Activated CD4-positive, alpha-beta T cell treated with anti-CD3 and anti-CD28 coated beads, Interleukin-2, amount 50 U/mL, for 48 hours (primary cell): ENCODE measurements at regions not wholly inside any gene's neighbourhood (a gene's known extent, or its start where the extent isn't known, plus 50 kb on each side); places are given as distances from the start of the nearest gene placed in this dataset.

ENCODE experiments used
- DNase-seq, 2 experiments: peaks; one replicate each; pipeline ENCODE4 v3.0.0-alpha.2; 2020

DNA sequence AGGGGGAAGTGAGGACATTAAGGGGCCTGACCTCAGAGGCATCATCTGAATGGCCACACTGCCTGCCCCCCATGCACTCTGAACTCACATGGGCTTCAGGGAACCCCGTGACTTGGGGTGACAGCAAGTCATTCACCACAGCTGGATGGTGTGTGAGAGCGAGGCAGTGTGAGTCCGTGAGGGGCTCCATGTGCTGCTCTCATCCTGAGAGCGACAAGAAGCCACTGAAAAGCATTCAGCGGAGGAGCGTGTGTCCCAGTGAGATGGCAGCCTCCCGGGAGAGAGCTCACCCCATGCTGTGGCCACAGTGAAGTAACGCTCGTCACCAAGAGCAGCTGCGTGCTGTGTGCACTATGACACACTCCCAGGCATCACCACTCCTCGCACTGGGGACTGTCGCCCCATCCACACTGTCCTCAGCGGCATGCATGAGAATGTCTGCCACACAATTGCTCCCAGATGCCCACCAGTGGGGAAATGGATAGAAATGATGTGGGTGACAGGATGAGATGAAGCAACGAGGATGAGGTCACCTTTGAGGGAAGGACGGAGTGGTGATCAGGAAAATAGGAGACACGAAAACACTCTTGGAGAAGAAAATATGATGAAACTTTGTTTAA lies 213.0 kb upstream of the RAB6C start:
- no peak for DNase-seq

DNA sequence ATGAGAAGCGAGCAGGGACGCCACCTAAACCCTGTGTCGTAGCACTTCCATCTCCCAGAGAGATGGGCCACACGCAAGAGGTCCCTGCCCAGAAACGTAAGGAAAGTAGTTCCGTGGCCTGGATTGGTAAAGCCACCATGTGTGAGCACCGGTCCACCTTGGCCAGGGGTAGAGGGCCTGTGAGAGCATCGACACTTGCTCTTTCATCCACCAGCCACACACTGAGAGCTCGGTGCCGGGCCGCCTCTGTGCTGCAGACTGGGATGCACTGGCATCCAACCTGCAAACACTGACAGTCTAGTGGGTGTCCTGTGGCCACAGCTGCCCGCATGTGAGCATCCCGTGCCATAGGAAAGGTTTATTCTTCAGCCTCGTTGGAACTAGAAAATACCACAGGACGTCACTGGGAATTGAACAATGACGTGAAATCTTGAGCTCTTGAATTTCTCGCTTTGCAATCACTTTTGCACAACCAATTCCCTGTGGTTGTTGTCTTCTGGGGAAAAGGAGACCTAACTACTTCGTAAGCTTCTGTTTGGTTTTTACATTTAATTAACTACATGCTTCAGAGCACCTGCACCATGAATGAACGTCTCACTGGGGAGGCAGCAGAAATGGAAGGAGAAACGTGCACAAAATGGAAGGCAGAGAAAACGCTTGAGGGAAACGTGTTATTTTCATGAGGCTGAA lies 212.0 kb upstream of the RAB6C start:
- DNase-seq, result no peak

DNA sequence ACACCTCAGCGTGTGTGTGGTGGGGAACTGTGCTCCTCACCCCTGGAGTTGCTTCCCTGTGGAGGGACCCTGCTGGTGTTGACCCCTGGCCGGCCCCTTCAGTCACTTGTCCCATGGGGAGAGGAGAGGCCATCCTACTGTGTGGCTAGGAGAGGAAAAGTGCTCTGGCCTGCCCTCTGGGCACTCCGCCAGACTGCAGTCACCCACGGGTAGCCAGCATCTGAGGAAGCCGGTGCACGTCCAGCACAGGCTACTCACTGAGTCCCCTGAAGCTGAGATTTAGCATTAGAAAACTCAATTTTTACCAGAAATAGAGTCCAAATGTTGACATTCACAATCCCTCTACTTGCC lies 211.5 kb upstream of the RAB6C start:
- no peak for DNase-seq

DNA sequence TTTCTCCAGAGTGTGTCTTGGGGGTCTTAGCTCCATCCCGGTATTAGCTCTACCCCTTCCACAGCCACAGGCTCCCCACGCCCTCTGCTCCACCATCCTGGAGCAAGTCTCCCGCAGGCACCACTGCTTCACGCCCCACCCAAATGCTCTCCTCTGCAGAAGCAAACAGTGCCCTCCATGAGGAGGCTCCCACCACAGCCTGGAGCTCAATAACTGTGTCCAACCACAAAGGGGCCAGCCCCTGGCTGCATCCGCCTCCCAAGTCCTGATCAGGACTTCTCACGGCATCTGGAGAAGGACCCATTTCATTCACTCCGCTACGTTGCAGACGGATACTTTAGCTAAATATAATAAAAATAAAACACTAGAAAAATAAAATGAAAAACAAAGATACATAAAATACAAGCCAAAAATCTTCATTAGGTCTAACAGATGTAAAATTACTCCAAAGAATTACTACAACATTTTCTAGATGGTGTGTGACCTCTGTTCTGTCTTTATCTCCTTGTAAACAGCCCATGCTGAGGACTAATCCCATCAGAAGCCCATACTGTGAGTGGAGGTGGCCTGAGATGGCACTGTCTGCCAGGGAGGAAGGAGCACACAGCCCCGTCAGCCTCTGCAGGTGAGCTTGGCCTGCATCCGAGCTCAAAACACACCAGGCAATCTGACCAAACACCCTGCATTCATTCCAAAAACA lies 210.8 kb upstream of the RAB6C start:
- no peak for DNase-seq

DNA sequence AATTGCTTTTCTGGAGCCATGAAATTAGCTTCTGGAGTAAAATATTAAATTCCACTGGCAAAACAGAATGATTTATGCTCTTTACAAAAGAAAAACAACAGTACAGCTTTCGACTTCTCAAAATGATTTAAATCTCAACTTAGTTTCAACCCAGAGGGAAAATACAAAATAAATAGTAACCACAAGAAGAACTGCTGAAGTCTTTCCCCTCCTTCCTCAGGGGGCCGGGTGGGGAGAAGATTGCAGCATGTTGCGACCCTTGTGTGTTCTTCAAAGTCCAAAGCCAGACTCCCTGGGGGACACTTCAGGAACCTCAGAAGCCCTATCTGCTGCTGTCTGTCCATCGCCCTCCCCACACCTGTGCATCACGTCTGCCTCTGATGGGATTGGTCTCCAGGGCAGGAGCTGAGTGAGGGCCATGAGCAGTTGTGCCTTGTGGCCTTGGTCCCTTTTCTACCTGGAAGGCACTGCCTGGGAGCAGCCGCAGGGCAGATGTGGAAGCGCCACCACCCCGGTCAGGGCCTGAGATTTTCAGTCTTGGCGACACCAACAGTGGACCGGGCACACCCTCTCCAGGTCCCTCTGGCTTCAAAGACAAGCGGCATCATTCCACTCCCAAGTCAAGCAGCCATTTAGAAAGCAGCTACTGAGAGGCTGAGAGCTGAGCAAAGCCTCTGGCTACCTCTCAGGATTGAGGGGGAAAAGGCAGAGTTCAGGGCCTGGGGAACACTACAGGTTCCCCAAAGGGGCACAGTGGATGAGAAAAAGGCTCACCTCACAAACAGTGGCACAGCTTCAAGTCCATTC lies 210.1 kb upstream of the RAB6C start:
- no peak for DNase-seq

DNA sequence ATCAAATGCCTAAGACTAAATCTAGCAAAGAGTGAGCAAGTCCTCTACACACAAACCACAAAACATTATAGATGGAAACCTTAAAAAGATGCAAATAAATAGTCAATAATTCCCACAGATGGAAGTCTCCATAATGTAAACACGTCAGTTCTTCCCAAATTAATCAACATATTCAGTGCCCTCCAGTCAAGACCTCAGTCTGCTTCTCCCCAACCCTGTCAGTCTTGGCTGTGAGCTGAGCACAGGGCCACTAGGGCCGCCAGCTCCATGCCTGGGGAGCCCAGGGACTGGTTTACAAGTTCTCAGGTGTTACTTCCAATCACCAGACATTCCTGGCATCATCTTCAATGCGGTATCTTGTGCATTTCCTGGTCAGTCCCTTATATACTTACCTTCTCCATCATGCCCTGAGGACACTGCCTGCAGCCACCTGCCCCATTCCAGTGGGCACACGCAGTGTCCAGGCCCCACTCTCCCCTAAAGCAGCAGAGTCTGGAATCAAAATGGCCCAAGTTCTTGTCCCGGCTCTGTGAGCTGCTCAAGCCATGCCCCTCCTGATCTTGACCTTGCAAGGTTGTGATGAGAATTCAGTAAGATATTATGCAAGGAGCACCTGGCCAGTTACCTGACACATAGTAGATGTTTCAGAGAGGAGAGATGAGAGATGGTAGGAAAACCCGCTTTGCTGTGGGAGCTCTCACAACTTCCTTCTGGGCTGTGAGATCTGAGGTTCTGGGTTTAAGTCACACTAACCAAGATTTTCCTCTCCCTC lies 207.9 kb upstream of the RAB6C start:
- DNase-seq, result no peak

DNA sequence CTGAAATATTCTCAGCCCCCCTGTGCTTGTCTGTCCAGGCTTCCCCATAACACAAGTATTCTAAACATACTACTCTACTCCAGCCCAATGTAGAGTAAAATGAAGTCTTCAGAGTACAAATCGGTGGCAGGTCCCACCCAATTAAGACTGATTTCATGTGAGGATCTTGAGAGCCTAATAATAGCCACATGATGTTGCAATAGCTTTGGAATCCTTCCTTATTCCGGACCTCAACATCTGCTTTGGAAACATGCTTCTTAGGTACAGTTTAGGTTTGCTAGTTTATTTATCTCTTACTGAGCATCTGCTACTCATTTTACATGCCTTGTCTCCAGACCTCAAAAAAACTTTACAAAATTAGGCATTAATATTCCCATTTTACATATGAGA lies 207.3 kb upstream of the RAB6C start:
- no peak for DNase-seq

DNA sequence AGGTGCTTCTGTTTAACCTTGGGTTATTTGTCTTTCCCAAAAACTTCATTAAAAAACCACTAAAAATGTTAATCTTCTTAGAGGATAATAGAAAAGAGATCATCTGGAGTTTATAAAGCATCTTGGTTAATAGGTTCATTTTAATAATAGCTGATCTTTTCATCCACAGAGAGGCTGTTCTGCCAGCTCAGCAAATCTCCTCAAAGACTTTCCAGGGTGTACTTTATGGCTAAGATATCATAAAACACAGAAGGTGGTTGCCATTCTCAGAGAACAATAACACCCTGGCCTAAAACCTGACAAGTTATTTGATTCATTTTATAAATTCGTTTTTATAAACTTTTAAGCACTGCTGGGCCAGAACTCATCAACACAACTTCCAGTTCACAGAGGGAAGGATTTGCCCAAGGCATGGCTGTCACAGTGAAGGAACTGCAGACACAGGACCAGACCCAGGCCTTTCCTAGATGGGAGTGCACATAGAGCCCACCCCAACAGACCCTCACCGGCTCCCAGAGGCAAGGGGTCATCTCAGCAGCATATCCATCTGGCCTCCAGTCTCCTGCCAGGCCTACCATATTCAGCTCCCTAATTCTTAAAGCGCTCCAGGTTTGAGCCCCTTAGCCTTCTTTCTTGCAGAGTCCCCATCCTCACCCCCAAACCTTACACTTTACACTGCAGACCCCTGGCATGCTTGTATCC lies 203.4 kb upstream of the RAB6C start:
- DNase-seq, result no peak

DNA sequence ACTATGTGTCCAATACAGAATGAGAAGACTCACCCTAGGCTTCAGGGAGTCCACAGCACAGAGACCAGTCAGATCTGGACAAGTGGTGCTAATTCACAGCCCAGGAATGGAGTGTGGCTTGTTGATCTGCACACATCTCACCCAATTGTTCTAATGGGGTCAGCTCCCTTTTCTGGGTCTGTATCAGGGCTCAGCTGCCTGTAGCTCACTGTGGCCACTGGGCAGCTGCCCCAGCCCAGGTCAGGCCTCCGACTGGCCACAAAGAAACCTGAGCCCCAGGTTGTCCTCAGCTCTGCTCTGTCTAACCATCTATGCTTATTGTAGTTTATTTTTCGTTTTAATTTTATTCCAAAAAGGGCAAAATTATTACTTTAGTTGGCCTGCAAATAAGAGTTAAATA lies 202.3 kb upstream of the RAB6C start:
- no peak for DNase-seq

DNA sequence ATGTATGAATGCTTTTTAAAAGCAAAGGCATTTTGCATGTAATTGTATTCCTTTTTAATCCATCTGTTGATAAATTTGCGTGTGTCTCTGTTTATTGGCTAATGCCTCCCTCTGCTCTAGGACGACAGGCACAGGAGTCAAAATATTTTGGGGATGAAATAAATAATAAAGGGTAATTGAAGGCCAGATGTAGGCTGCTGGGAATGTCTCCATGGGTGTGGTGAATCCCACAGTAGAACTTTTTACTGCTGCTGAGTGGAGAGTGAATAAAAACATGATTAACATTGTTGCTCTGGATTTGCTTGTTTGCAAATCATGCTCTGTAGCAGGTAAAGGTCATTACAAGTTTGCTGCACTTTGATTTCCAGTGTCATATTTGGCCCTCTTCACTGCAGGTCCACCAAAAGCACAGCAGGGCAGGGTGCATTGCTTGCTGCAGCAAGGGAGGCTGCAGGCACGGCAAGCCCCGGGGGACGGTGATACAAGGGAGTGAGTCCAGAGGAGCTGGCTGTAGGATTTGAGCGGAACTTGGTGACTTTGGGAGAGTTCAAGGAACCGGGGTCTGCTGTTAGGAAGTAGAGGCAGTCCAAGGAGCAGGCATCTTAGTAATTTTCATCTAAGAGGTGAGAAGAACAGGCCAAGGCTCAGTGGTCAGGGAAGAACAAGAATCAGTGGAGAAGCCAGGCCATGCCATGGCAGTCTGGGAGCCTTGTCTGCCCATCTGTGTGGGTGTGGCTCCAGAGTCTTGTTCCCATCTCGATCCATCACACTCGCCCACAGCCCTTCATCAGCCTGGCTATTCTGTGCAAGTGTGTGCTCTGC lies 201.5 kb upstream of the RAB6C start:
- DNase-seq, result no peak

DNA sequence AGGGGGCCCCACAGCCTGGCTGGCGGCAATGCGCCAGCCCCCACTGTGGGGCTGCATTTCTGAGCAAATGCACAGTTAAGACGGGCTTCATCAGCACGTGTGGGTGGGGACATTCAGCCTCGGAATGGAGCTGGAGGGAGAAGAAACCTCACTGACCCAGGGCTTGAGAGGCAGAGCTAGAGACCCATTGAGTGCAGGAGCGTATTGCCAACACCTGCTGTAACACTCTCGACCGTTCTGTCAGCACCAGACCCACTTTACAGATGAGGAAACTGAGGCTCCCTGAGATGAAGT lies 200.9 kb upstream of the RAB6C start:
- DNase-seq, result no peak

DNA sequence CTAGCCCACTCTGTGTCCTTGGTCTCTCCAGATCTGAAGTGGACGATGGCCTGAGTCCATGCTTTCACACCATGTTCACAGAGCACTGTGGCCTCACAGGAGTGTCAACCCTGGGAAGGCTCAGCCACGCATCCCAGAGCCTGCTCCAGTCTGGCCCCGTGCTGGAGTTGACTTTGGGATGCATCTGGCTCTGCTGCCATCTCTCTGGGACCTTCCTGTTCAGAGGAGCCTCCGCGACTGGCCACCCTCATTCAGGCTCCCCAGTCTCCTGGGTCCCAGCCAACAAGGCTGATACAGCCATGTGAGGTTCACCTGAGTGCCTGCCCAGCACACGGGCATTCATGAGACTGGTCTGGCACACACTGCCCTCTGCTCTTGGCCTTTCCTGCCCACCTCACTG lies 199.7 kb upstream of the RAB6C start:
- no peak for DNase-seq

DNA sequence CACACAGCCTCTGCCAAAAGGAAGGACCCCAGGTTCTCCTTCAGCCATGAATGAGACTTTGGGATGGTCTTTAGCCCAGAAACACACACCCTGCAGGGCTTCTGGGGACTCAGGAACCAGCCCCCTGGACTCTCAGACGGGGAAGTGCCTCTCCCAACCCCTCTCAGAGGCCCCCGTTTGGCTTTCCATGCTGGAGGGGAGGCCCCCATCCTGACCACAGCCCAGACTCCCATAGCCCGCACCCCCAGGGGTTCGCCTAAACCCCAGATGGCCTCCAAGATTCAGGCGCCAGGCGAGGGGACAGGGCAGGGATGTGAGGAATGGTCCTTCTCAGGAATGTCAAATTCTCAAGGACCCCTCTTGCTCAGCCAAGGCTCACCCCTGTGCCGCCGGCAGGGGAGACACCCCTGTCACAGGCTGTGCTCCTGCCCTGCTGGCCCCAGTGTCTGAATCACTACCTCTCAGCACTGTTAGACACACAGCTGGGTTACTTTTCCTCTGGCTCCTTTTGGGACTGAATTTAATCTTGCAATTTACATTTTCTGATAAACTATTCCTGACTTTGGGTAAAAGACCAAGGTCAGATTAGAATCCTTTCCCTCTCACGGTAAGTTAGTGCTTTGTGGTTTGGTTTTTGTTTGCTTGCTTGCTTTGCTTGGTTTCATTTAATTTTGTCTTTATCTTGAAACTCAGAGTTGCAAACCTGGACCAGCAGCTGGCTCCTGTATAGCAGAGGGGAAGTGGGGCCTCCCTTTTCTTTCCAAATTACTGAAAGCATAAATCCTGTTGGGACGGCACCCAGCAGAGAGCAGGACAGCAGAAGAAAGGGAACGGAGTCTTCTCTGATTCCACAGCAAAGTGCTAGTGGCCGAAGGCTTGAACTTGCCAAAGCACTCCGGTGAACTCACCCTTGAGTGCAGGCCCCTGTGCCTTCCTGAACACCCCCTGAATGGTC lies 198.9 kb upstream of the RAB6C start:
- DNase-seq, result no peak

DNA sequence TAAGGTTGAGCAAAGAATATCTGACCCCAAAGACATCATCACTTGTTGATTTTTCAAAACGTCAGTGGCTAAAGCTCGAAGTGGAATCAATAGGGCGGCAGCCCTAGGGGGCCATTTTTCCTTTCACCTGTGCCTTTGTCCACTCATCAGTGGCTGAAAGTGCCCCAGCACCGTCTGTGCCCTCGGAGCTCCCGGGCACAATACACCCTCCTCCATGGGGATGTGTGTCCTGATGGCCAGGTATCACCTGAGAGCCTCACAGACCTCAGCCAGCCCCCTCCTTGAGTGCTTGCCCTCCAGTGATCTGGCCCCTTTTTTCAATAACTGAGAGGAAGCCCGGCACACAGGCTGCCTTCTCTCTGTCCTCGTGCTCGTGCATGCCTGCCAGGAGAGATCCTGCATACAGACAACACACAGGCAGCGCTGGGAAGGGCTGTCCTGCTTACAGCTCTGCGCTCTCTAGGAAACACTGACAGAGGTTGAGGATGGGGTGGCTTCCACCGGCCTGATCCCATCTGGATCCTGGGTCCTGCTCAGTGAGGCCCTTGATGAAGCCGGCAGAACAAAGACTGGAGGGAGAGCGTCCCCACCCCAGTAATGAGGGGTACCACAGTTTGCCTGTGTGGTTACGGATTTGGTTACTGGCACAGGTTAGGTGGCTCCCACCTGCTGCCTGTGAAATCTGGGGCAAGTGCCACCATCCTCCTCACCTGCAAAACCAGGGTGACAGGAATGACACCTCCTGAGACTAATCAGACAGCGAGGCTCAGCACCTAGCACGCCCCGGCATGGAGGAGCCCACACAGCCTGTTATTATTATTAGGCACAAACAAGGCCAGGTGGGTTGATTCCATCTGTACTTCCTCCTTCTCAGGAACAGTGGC lies 197.5 kb upstream of the RAB6C start:
- DNase-seq, result no peak

DNA sequence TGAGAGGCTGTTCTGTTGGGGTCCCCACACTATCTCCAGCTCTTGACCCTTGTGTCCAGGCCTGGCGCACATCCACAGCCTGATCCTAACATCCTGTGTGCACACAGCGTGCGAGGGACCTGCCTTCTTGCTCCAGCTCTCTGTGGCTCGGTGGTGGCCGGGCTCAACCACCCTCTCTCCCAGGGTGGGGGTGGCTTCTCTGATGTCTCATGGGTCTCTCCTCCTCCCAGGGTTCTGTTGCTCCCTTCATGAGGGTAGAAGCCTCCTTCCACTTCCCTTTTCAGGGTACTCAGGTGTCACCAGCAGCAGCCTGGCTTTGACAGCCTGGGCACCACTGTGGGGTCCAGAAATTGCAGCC lies 196.9 kb upstream of the RAB6C start:
- DNase-seq, result no peak

DNA sequence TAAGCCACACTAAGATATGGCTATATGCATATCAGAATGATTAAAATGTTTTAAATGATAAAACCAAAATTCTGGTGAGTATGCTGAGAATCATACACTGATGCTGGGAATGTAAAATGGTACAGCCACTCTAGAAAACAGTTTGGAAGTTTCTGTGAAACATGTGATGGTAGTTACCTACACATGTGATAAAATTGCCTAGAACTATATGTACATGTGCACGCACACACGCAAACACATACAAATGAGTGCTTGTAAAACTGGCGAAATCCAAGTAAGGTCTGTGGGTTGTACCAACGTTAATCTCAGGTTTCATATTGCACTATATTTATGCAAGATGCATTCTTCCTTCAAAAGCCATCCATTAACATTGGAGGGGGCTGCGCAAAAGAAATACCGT lies 195.0 kb upstream of the RAB6C start:
- no peak for DNase-seq

DNA sequence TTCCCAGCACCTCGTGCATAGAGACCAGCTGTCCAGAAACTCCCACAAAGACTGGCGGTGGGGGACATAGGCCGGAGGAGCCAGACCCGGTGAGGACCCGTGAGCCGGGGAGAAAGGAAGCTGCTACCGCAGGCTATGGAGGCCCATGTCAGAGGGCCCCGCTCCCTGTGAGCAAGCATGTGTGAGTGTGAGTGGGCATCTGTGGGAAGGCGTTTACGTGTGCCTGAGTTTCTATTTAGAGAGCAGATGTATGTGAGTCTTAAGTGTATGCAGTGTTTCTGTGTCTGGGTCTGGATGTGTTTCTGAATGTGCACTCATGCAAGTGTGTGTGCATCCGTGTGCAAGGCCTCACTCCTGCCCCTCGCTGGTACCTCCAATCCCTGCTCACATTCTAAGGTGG lies 187.8 kb upstream of the RAB6C start:
- no peak for DNase-seq

DNA sequence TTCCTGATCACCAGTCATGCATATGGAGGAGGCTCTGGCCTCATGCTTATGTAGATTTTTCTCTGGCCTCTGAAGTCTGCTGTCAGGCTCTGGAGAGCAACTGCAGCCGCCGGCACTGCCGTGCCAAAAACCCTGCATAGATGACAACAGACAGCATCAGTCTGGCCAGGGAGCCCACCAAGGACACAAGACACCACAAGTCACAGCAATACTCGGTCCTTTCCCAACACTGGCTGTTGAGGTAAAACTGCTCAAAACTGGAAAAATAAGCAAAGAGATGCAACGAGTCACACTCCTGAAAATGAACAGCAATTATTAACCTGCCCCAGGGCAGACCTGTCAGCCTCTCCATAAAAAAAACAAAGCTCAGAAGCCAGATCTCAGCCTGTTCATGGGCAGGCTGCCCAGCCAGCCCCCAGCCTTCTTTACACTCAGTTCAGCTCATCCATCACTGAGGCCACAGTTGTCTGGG lies 186.0 kb upstream of the RAB6C start:
- DNase-seq, result no peak

DNA sequence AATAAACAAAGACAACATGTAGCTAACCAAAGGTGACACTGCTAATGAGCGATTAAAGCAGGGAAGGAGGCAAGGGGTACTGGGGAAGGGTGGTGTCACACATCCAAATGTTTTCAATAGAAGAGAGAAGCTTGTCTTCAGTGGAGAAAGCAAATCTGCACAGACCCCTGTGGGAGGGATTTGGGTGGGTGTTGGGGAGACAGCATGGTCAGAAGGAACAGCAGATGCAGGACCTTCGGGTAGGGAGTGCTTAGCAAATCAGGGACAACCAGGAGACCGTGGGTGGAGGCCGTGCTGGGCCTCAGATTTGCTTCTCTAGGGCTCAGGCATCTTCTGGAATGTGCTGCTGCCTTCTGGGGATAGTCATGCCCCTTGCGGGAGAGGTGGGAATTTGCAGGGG lies 185.3 kb upstream of the RAB6C start:
- DNase-seq, result no peak
